GM06990 (cell line): ENCODE measurements at regions not wholly inside any gene's neighbourhood (a gene's known extent, or its start where the extent isn't known, plus 50 kb on each side); places are given as distances from the start of the nearest gene placed in this dataset.

Source experiments
- DNase-seq: peaks from one replicate; pipeline ENCODE4 v3.0.0-alpha.2; 2011; ENCODE audit not compliant: insufficient read length; ENCODE audit errors: extremely low read depth
- H3K27me3 ChIP-seq: replicated peaks from 2 replicates; pipeline ENCODE4 v1.6.0; 2011; ENCODE audit warnings: low read length; ENCODE audit not compliant: control insufficient read depth, insufficient read depth
- H3K36me3 ChIP-seq: 2 replicates; pipeline ENCODE4 v1.5.1; 2011; ENCODE audit warnings: low read length; ENCODE audit not compliant: control insufficient read depth, insufficient read depth
- H3K4me3 ChIP-seq: replicated peaks from 2 replicates; pipeline ENCODE4 v1.5.1; 2011; ENCODE audit warnings: low read depth, mild to moderate bottlenecking, control low read depth, low read length
- TF ChIP-seq, protein P1 (sequence below): IDR thresholded peaks from 2 replicates; pipeline ENCODE4 v1.5.1; 2011; ENCODE audit warnings: low read length, control low read depth, mild to moderate bottlenecking, inconsistent platforms; ENCODE audit not compliant: insufficient read depth, poor library complexity, severe bottlenecking

DNA sequence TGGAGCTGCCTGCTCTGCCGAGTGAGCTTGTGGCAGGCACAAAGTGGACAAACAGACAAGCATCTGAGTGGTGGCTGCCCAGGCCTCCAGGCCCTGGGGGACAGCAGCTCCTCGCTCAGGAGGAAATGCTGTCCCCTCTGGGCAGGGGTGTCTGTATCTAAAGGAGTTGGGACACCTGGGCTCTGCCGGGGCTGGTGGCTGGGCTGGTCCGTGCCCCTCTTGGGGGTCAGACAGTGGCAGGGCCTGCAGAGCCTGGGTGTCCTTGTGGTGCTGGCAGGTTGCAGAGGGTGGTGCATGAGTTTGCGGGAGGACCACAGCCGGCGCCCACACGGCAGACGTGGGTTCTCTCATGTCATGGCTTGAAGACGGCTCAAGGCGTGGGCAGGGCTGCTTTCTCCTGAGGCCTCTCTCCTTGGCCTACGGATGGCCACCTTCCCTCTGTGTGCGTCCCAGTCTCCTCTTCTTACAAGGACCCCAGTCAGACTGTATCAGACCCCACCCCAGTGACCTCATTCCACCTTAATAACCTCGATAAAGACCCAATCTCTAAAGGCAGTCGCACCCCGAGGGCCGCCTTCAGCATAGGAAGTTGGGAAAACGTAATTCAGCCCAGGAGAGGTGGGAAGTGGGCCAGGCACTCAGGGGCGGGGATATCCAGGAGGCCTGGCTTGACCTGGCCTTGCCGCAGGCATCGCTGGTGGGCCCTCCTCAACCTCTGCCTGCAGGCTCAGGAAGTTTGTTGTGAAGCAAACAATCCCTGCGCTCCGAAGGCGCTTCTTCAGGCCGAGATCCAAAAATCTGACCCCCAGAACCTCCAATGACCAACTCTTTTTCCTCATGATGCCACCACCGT, 110.0 kb downstream of the KIF26A start:
- Histone ChIP-seq H3K4me3 (no peak overlapping the region), H3K27me3 (no peaks in the 10 kb centered on the region), H3K36me3 (no peaks in the 10 kb centered on the region)
- DNase-seq, result no peak
- TF ChIP-seq, protein P1, sequence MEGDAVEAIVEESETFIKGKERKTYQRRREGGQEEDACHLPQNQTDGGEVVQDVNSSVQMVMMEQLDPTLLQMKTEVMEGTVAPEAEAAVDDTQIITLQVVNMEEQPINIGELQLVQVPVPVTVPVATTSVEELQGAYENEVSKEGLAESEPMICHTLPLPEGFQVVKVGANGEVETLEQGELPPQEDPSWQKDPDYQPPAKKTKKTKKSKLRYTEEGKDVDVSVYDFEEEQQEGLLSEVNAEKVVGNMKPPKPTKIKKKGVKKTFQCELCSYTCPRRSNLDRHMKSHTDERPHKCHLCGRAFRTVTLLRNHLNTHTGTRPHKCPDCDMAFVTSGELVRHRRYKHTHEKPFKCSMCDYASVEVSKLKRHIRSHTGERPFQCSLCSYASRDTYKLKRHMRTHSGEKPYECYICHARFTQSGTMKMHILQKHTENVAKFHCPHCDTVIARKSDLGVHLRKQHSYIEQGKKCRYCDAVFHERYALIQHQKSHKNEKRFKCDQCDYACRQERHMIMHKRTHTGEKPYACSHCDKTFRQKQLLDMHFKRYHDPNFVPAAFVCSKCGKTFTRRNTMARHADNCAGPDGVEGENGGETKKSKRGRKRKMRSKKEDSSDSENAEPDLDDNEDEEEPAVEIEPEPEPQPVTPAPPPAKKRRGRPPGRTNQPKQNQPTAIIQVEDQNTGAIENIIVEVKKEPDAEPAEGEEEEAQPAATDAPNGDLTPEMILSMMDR, result no peak

DNA sequence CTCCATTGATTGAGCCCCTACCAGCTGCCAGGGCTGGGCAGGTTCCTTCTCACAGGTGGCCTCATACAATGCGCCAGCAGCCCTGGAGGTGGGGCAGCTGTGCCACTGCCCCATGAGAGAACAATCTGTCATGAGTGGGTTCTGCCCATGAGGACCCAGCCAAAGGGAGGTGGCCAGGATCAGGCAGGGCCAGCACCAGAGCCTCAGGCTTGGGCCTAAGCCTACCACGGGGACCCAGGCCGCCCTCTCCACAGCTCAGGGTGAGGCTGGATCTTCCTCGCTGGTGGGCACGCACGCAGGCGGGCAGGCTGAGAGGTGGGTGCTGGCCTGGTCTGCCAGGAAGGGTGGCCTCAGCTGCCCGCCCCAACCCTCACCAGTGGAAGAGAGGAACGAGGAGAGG, 110.7 kb downstream of the KIF26A start:
- no peaks in the 10 kb centered on the region for H3K36me3 ChIP-seq
- no peak for DNase-seq
- no peak overlapping the region for H3K4me3 ChIP-seq
- H3K27me3 ChIP-seq, result no peaks in the 10 kb centered on the region
- TF ChIP-seq, protein P1, result no peak

DNA sequence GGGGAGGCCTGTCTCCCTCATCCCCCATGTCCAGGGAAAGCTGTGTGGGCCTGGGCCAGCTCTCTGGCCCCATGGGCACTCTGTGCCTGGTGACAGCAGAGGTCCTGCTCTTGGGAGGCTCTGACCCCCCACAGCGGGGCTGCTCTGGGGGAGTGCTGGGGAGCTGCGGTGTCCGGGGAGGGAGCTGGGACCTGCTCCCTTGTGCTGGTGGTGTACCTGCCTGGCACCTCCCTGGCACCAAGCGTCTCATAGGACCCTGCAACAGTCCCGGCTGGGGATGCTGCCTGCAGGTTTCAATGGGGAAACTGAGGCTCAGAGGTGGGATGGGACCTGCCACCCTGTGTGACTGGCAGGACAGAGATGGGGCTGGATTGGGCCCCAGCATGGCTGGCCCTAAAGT, 111.3 kb downstream of the KIF26A start:
- no peak for DNase-seq

DNA sequence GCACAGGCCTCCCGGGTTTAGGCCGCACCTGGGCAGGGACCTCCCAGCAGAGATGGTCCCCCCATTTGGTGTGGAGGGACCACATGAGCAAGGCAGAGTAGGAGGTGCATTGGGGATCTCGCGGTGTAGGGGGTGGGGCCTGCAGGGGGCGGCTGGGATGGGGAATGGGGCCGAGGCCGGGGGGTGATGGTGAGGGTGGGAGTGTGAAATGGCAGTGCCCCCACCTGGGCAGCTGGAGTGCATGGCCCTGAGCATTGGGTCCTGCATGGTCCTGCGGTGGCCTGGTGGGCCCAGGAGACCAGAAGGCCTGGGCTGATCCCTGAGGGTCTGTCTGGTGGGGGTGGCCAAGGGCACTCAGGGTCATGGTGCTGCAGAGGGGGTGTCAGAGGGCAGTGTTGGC, 111.8 kb downstream of the KIF26A start:
- TF ChIP-seq, protein P1, result no peak
- Histone ChIP-seq H3K27me3 (no peaks in the 10 kb centered on the region), H3K36me3 (no peaks in the 10 kb centered on the region), H3K4me3 (no peak overlapping the region)
- no peak for DNase-seq

More for the DNA sequence above, 111.3 kb downstream of the KIF26A start:
- TF ChIP-seq, protein P1, result no peak
- no peaks in the 10 kb centered on the region for H3K36me3 ChIP-seq
- no peaks in the 10 kb centered on the region for H3K27me3 ChIP-seq
- H3K4me3 ChIP-seq, result no peak overlapping the region

DNA sequence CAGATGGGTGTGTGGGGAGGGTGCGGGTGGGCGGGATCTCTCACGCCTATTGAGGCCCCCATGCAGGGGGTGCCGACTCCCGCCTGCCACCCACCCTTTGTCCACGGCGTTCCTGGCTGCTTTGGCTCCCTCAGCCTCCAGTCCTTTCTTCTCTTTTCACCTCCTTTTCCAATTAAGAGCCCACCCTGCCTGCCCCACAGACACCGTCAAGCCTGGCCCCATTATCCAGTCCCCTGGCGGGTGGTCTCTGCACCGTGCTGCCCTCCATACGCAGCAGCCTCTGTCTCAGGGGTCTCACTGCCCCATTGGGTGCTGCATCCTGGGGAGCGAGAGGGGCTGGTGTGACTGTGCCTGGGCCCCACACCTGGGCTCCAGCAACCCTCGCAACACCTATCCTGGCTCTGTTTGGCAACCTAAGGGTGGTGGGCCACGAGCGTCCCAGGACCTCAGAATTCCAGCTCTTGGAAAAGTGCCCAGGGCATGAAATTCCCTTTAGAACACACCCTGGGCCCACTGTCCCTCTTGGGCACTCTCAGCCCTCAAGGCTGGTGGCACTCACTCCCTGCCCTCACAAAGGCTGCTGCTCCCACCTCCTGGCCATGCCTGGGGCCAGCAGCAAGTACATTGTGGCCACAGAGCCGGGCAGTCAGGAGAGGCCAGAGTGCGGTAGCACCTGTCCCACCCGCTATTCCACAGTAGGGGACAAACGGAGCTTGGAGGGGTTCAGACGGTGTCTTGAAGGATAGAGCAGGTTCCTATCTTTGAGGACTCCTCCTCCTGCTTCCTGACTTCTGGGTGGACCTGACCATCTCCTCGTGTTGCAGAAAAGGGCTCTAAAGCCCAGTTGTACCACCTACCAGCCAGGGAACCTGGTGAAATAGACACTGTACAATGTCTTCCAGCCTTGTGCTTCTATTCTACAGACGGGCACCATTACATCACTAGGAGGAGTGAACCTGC, 114.1 kb downstream of the KIF26A start:
- no peak overlapping the region for H3K4me3 ChIP-seq
- DNase-seq, result no peak
- H3K36me3 ChIP-seq, result no peaks in the 10 kb centered on the region
- TF ChIP-seq, protein P1, result no peak
- H3K27me3 ChIP-seq, result no peaks in the 10 kb centered on the region
